SK-N-SH treated with all-trans-retinoic acid at 6 μM for 48 hours (cell line): ENCODE measurements at regions not wholly inside any gene's neighbourhood (a gene's known extent, or its start where the extent isn't known, plus 50 kb on each side); places are given as distances from the start of the nearest gene placed in this dataset.

Source experiments
- ATAC-seq: fragments of 200-7000 bp; cut with Tn5 transposase; 3 replicates; pipeline ENCODE4 v1.9.1; 2020; ENCODE audit warnings: mild to moderate bottlenecking, moderate library complexity
- ARNTL ChIP-seq: fragments of 450-650 bp; formaldehyde crosslinking; IDR thresholded peaks from 2 replicates; pipeline ENCODE4 v1.5.0; 2020; ENCODE audit warnings: low read depth, mild to moderate bottlenecking, moderate library complexity, borderline replicate concordance
- CSDC2 ChIP-seq: fragments of 250-450 bp; sonication (Bioruptor Pico); IDR thresholded peaks from 2 replicates; pipeline ENCODE4 v1.5.0; 2020; ENCODE audit warnings: mild to moderate bottlenecking, moderate library complexity
- CSRNP3 ChIP-seq: fragments of 250-450 bp; sonication (Bioruptor Pico); IDR thresholded peaks from 2 replicates; pipeline ENCODE4 v1.5.1; 2021; ENCODE audit warnings: mild to moderate bottlenecking, moderate library complexity
- ESRRG ChIP-seq: fragments of 250-450 bp; sonication (Bioruptor Pico); IDR thresholded peaks from 2 replicates; pipeline ENCODE4 v1.6.1; 2021; ENCODE audit warnings: mild to moderate bottlenecking
- GLIS3 ChIP-seq: fragments of 250-450 bp; sonication (Bioruptor Pico); IDR thresholded peaks from 2 replicates; pipeline ENCODE4 v1.5.0; 2020; ENCODE audit warnings: mild to moderate bottlenecking, moderate library complexity
- OSR1 ChIP-seq: fragments of 250-450 bp; sonication (Bioruptor Pico); IDR thresholded peaks from 2 replicates; pipeline ENCODE4 v1.8.0; 2022; ENCODE audit warnings: moderate library complexity, mild to moderate bottlenecking, inconsistent platforms
- PATZ1 ChIP-seq: fragments of 250-450 bp; sonication (Bioruptor Pico); IDR thresholded peaks from 2 replicates; pipeline ENCODE4 v1.8.0; 2020; ENCODE audit warnings: mild to moderate bottlenecking, moderate library complexity, borderline replicate concordance
- RARB ChIP-seq: fragments of 250-450 bp; sonication (Bioruptor Pico); IDR thresholded peaks from 2 replicates; pipeline ENCODE4 v1.8.0; 2021; ENCODE audit warnings: mild to moderate bottlenecking, moderate library complexity
- SNAI2 ChIP-seq: fragments of 250-450 bp; sonication (Bioruptor Pico); IDR thresholded peaks from 2 replicates; pipeline ENCODE4 v1.5.0; 2020; ENCODE audit warnings: mild to moderate bottlenecking, moderate library complexity
- TCF4 ChIP-seq: fragments of 250-450 bp; sonication (Bioruptor Pico); IDR thresholded peaks from 2 replicates; pipeline ENCODE4 v1.8.0; 2021; ENCODE audit warnings: mild to moderate bottlenecking, moderate library complexity, borderline replicate concordance
- TOX ChIP-seq: fragments of 250-450 bp; sonication (Bioruptor Pico); IDR thresholded peaks from 2 replicates; pipeline ENCODE4 v1.8.0; 2021; ENCODE audit warnings: mild to moderate bottlenecking, moderate library complexity, borderline replicate concordance
- ZC3H10 ChIP-seq: fragments of 250-450 bp; sonication (Bioruptor Pico); IDR thresholded peaks from 2 replicates; pipeline ENCODE4 v1.5.1; 2021; ENCODE audit warnings: mild to moderate bottlenecking, moderate library complexity
- ZFP3 ChIP-seq: fragments of 250-450 bp; sonication (Bioruptor Pico); IDR thresholded peaks from 2 replicates; pipeline ENCODE4 v1.5.0; 2020; ENCODE audit warnings: mild to moderate bottlenecking, moderate library complexity
- ZFP30 ChIP-seq: fragments of 450-650 bp; formaldehyde crosslinking; IDR thresholded peaks from 2 replicates; pipeline ENCODE4 v1.5.0; 2022; ENCODE audit warnings: mild to moderate bottlenecking, moderate library complexity
- ZNF565 ChIP-seq: fragments of 450-650 bp; formaldehyde crosslinking; conservative IDR thresholded peaks from 2 replicates; pipeline ENCODE4 v1.5.0; 2020; ENCODE audit warnings: low read depth, mild to moderate bottlenecking, moderate library complexity
- ZNF8 ChIP-seq: fragments of 450-650 bp; formaldehyde crosslinking; IDR thresholded peaks from 2 replicates; pipeline ENCODE4 v1.5.0; 2020; ENCODE audit warnings: mild to moderate bottlenecking, moderate library complexity
- TF ChIP-seq, protein P1 (sequence below): fragments of 250-450 bp; sonication (Bioruptor Pico); IDR thresholded peaks from 2 replicates; pipeline ENCODE4 v1.5.0; 2020; ENCODE audit warnings: mild to moderate bottlenecking, moderate library complexity
- TF ChIP-seq, protein P2 (sequence below): fragments of 250-450 bp; sonication (Bioruptor Pico); IDR thresholded peaks from 2 replicates; pipeline ENCODE4 v1.8.0; 2021; ENCODE audit warnings: low read depth, mild to moderate bottlenecking, moderate library complexity, borderline replicate concordance
- TF ChIP-seq, protein P3 (sequence below): fragments of 250-450 bp; sonication (Bioruptor Pico); IDR thresholded peaks from 2 replicates; pipeline ENCODE4 v1.5.1; 2020; ENCODE audit warnings: low read depth, mild to moderate bottlenecking, moderate library complexity

DNA sequence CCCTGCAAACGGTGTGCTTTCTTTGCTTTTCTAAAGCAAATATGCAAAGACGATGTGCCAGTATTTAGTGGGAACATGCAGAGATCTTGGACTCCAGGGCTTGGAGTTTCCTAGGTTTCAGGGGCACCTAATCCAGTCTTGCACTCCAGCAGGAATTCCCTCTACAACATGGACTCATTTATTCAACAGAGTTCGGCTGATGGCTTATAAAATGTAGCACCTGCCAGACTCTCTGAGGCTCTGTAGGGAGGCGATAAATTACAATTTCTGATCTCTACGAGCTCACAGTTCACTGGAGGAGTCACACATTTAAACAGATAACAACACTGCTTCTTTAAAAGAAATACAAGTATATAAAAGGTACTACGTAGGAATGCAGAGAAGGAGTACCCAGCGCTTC, 143.7 kb downstream of the FGF9 start:
- ATAC-seq, result no peak

DNA sequence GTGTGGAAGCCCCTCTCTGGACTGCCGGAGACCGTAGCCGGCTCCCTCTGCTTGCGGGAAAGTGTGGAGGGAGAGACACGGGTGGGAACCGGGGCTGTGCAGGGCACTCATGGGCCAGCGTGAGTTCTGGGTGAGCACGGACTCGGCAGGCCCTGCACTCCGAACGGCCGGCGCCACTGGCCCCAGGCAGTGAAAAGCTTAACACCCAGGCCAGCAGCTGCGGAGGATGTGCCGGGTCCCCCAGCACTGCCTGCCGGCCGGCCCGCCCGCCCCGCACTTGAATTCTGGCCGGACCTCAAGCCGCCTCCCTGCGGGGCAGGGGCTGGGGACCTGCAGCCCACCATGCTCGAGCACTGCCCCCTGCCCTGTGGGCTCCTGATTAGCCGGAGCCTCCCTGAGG, 147.0 kb downstream of the FGF9 start:
- TF ChIP-seq GLIS3 (CRISPR knock-in tag), result no peak
- no peak for TF ChIP-seq ZFP30 (CRISPR knock-in tag)
- TF ChIP-seq PATZ1 (CRISPR knock-in tag), result no peak
- TF ChIP-seq ESRRG (CRISPR knock-in tag), result no peak
- TF ChIP-seq ZFP3 (CRISPR knock-in tag), result no peak
- no peak for TF ChIP-seq ZNF8
- TF ChIP-seq ZC3H10 (CRISPR knock-in tag), result no peak
- no peak for TF ChIP-seq SNAI2
- ATAC-seq, result no peak

More for the DNA sequence above, 143.7 kb downstream of the FGF9 start:
- TF ChIP-seq ARNTL (CRISPR knock-in tag), result no peak
- no peak for TF ChIP-seq ZFP3 (CRISPR knock-in tag)
- TF ChIP-seq OSR1 (CRISPR knock-in tag), result no peak
- no peak for TF ChIP-seq ZFP30 (CRISPR knock-in tag)
- no peak for TF ChIP-seq ZNF8
- no peak for TF ChIP-seq ZNF565
- TF ChIP-seq, protein P1, sequence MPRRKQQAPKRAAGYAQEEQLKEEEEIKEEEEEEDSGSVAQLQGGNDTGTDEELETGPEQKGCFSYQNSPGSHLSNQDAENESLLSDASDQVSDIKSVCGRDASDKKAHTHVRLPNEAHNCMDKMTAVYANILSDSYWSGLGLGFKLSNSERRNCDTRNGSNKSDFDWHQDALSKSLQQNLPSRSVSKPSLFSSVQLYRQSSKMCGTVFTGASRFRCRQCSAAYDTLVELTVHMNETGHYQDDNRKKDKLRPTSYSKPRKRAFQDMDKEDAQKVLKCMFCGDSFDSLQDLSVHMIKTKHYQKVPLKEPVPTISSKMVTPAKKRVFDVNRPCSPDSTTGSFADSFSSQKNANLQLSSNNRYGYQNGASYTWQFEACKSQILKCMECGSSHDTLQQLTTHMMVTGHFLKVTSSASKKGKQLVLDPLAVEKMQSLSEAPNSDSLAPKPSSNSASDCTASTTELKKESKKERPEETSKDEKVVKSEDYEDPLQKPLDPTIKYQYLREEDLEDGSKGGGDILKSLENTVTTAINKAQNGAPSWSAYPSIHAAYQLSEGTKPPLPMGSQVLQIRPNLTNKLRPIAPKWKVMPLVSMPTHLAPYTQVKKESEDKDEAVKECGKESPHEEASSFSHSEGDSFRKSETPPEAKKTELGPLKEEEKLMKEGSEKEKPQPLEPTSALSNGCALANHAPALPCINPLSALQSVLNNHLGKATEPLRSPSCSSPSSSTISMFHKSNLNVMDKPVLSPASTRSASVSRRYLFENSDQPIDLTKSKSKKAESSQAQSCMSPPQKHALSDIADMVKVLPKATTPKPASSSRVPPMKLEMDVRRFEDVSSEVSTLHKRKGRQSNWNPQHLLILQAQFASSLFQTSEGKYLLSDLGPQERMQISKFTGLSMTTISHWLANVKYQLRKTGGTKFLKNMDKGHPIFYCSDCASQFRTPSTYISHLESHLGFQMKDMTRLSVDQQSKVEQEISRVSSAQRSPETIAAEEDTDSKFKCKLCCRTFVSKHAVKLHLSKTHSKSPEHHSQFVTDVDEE (CRISPR knock-in tag), result no peak
- no peak for TF ChIP-seq RARB
- TF ChIP-seq TOX, result no peak
- TF ChIP-seq, protein P2, sequence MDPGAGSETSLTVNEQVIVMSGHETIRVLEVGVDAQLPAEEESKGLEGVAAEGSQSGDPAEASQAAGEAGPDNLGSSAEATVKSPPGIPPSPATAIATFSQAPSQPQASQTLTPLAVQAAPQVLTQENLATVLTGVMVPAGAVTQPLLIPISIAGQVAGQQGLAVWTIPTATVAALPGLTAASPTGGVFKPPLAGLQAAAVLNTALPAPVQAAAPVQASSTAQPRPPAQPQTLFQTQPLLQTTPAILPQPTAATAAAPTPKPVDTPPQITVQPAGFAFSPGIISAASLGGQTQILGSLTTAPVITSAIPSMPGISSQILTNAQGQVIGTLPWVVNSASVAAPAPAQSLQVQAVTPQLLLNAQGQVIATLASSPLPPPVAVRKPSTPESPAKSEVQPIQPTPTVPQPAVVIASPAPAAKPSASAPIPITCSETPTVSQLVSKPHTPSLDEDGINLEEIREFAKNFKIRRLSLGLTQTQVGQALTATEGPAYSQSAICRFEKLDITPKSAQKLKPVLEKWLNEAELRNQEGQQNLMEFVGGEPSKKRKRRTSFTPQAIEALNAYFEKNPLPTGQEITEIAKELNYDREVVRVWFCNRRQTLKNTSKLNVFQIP (CRISPR knock-in tag), result no peak
- TF ChIP-seq CSRNP3 (CRISPR knock-in tag), result no peak
- no peak for TF ChIP-seq SNAI2
- TF ChIP-seq, protein P3, sequence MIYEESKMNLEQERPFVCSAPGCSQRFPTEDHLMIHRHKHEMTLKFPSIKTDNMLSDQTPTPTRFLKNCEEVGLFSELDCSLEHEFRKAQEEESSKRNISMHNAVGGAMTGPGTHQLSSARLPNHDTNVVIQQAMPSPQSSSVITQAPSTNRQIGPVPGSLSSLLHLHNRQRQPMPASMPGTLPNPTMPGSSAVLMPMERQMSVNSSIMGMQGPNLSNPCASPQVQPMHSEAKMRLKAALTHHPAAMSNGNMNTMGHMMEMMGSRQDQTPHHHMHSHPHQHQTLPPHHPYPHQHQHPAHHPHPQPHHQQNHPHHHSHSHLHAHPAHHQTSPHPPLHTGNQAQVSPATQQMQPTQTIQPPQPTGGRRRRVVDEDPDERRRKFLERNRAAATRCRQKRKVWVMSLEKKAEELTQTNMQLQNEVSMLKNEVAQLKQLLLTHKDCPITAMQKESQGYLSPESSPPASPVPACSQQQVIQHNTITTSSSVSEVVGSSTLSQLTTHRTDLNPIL (CRISPR knock-in tag), result no peak
- TF ChIP-seq, all 23 proteins: peak for 0

DNA sequence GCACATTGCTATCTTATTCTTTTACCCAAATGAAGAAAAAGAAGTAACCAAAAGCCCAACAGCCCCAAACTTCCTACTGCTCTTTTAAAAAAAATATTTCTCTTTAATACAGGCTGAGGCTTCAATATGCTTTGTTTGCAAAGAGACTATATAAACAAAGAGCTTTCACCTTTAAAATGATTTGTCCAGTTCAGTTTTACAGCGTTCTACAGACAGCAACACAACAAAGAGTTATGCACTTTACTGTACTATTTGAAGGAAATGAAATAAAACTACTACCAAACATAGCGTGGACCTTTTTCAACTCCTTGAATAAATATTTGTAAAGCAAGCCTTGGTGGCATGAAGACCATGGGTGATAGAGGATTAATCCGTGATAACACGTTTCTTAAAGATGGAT, 151.2 kb downstream of the FGF9 start:
- no peak for ATAC-seq
- TF ChIP-seq, protein P2 (CRISPR knock-in tag), result no peak
- TF ChIP-seq ESRRG (CRISPR knock-in tag) (no peak), ZFP3 (CRISPR knock-in tag) (no peak), SNAI2 (no peak), PATZ1 (CRISPR knock-in tag) (no peak), ARNTL (CRISPR knock-in tag) (no peak), GLIS3 (CRISPR knock-in tag) (no peak), TCF4 (CRISPR knock-in tag) (no peak), CSDC2 (CRISPR knock-in tag) (no peak), ZNF8 (no peak)
